HL-60 (cell line): ENCODE measurements at regions not wholly inside any gene's neighbourhood (a gene's known extent, or its start where the extent isn't known, plus 50 kb on each side); places are given as distances from the start of the nearest gene placed in this dataset.

Experiments used
- CTCF ChIP-seq: IDR thresholded peaks from one replicate; pipeline ENCODE4 v1.5.1; 2011; ENCODE audit warnings: low read length, control low read depth, inconsistent platforms; ENCODE audit not compliant: insufficient read depth
- GABPA ChIP-seq: IDR thresholded peaks from 2 replicates; pipeline ENCODE4 v1.6.1; 2012; ENCODE audit warnings: low read depth
- POLR2AphosphoS5 ChIP-seq: IDR thresholded peaks from 2 replicates; pipeline ENCODE4 v1.6.1; 2012; ENCODE audit warnings: low read depth
- REST ChIP-seq: IDR thresholded peaks from 2 replicates; pipeline ENCODE4 v1.6.1; 2012; ENCODE audit warnings: low read depth; ENCODE audit not compliant: insufficient replicate concordance
- SPI1 ChIP-seq: IDR thresholded peaks from 2 replicates; pipeline ENCODE4 v1.6.1; 2012; ENCODE audit warnings: low read depth, mild to moderate bottlenecking, borderline replicate concordance

- no peak for TF ChIP-seq CTCF
- TF ChIP-seq POLR2AphosphoS5: no peak
- TF ChIP-seq REST: no peak
- TF ChIP-seq GABPA: no peak
- no peak for TF ChIP-seq SPI1
Measured at GRCh38 chr4:131348263-131348662, 1800.8 kb upstream of the PCDH10 start.
